Transverse colon (tissue), 4 donors: ENCODE measurements at regions not wholly inside any gene's neighbourhood (a gene's known extent, or its start where the extent isn't known, plus 50 kb on each side); places are given as distances from the start of the nearest gene placed in this dataset.

Experiments used
- POLR2AphosphoS5 ChIP-seq, 3 donors: sonication (generic); formaldehyde crosslinking; IDR thresholded peaks; one replicate each; pipeline ENCODE4 v1.6.1; 2016; ENCODE audit warnings: antibody characterized with exemption in 3 of 3
- TF ChIP-seq, protein P1 (sequence below), 5 experiments: fragments of 200-600 bp in 3 of 5; fragments of 450-650 bp in 2 of 5; sonication (generic) in 3 of 5; IDR thresholded peaks; 1 replicate in 2 of 5; 2 replicates in 3 of 5; pipeline ENCODE4 v1.5.1; 2016 to 2017; ENCODE audit warnings: antibody characterized with exemption in 5 of 5, inconsistent platforms in 3 of 5, mild to moderate bottlenecking in 2 of 5, moderate library complexity in 1 of 5

DNA sequence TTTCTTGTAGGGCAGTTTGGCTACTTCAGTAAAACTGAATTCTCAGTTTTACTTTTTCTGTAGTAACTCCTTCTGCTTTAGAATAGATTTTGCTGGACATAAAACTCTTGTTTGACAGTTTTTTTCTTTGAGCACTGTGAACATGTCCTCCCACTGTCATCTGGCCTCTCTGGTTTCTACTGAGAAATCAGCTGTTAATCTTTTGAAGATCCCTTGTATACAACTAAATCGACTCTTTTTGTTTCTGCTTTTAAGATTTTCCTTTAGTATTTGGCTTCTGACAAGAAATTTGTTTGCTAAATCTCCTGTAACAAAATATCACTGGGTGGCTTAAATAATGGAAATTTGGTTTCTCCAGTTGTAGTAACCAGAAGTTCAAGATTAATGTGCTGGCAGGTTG is 570.9 kb upstream of the RAB6C start:
- TF ChIP-seq POLR2AphosphoS5 (IDR thresholded peaks at IDR 0.05): no peak
- TF ChIP-seq, protein P1, sequence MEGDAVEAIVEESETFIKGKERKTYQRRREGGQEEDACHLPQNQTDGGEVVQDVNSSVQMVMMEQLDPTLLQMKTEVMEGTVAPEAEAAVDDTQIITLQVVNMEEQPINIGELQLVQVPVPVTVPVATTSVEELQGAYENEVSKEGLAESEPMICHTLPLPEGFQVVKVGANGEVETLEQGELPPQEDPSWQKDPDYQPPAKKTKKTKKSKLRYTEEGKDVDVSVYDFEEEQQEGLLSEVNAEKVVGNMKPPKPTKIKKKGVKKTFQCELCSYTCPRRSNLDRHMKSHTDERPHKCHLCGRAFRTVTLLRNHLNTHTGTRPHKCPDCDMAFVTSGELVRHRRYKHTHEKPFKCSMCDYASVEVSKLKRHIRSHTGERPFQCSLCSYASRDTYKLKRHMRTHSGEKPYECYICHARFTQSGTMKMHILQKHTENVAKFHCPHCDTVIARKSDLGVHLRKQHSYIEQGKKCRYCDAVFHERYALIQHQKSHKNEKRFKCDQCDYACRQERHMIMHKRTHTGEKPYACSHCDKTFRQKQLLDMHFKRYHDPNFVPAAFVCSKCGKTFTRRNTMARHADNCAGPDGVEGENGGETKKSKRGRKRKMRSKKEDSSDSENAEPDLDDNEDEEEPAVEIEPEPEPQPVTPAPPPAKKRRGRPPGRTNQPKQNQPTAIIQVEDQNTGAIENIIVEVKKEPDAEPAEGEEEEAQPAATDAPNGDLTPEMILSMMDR (IDR thresholded peaks at IDR 0.05): no peak
